Astrocyte (in vitro differentiated cells and primary cell): ENCODE measurements at regions not wholly inside any gene's neighbourhood (a gene's known extent, or its start where the extent isn't known, plus 50 kb on each side); places are given as distances from the start of the nearest gene placed in this dataset.

Experiments used
- DNase-seq: peaks from one replicate; pipeline ENCODE4 v3.0.0-alpha.2; 2010; ENCODE audit warnings: low read depth
- FAIRE-seq: peaks from 2 replicates; lab custom pipeline; 2011; peaks lifted over from hg19 to GRCh38; lab: Jason Lieb, UNC
- H2AFZ ChIP-seq: 2 replicates; pipeline ENCODE4 v1.6.0; 2012; ENCODE audit warnings: low read depth, low read length, inconsistent platforms
- H3K27ac ChIP-seq: 2 replicates; pipeline ENCODE4 v1.5.1; 2011; ENCODE audit warnings: low read depth, low read length, inconsistent platforms
- H3K27me3 ChIP-seq: 2 replicates; pipeline ENCODE4 v1.6.0; 2011; ENCODE audit warnings: low read length, inconsistent platforms; ENCODE audit not compliant: insufficient read depth
- H3K36me3 ChIP-seq: 2 replicates; pipeline ENCODE4 v1.5.1; 2011; ENCODE audit warnings: low read length, inconsistent platforms; ENCODE audit not compliant: insufficient read depth
- H3K4me1 ChIP-seq: 2 replicates; pipeline ENCODE4 v1.5.1; 2011; ENCODE audit warnings: low read length, inconsistent platforms; ENCODE audit not compliant: insufficient read depth
- H3K4me2 ChIP-seq: 2 replicates; pipeline ENCODE4 v1.6.0; 2012; ENCODE audit warnings: low read length, inconsistent platforms
- H3K4me3 ChIP-seq: 2 replicates; pipeline ENCODE4 v1.5.1; 2011; ENCODE audit warnings: low read depth, mild to moderate bottlenecking, low read length, inconsistent platforms; ENCODE audit not compliant: insufficient read depth
- H3K79me2 ChIP-seq: 2 replicates; pipeline ENCODE4 v1.6.0; 2012; ENCODE audit warnings: mild to moderate bottlenecking, low read length, inconsistent platforms; ENCODE audit not compliant: insufficient read depth
- H3K9ac ChIP-seq: 2 replicates; pipeline ENCODE4 v1.6.0; 2012; ENCODE audit warnings: mild to moderate bottlenecking, low read length, inconsistent platforms
- H3K9me3 ChIP-seq: 2 replicates; pipeline ENCODE4 v1.5.1; 2012; ENCODE audit warnings: low read depth, mild to moderate bottlenecking, low read length, inconsistent platforms; ENCODE audit not compliant: insufficient read depth
- H4K20me1 ChIP-seq: 2 replicates; pipeline ENCODE4 v1.6.0; 2012; ENCODE audit warnings: low read length, inconsistent platforms; ENCODE audit not compliant: insufficient read depth
- H3K27ac Mint-ChIP-seq: one replicate; pipeline ENCODE4 v1.8.0; 2021; ENCODE audit warnings: mild to moderate bottlenecking, mixed read lengths; ENCODE audit not compliant: unreplicated experiment
- H3K27me3 Mint-ChIP-seq: one replicate; pipeline ENCODE4 v1.8.0; 2021; ENCODE audit warnings: low read depth, mixed read lengths; ENCODE audit not compliant: unreplicated experiment
- H3K36me3 Mint-ChIP-seq: one replicate; pipeline ENCODE4 v1.8.0; 2021; ENCODE audit warnings: low read depth, mixed read lengths; ENCODE audit not compliant: unreplicated experiment
- H3K4me1 Mint-ChIP-seq: one replicate; pipeline ENCODE4 v1.8.0; 2021; ENCODE audit warnings: low read depth, mixed read lengths; ENCODE audit not compliant: unreplicated experiment
- H3K4me3 Mint-ChIP-seq: one replicate; pipeline ENCODE4 v1.8.0; 2021; ENCODE audit warnings: mild to moderate bottlenecking, moderate library complexity, mixed read lengths; ENCODE audit not compliant: unreplicated experiment
- H3K9me3 Mint-ChIP-seq: one replicate; pipeline ENCODE4 v1.8.0; 2021; ENCODE audit warnings: mild to moderate bottlenecking, mixed read lengths; ENCODE audit not compliant: unreplicated experiment
- CTCF ChIP-seq: IDR thresholded peaks from 2 replicates; pipeline ENCODE4 v1.5.1; 2011; ENCODE audit warnings: low read depth, mild to moderate bottlenecking, inconsistent platforms, low read length, moderate library complexity; ENCODE audit not compliant: insufficient read depth
- EZH2 ChIP-seq: IDR thresholded peaks from 2 replicates; pipeline ENCODE4 v1.6.1; 2012; ENCODE audit warnings: mild to moderate bottlenecking, low read length, inconsistent platforms; ENCODE audit not compliant: insufficient read depth

- DNase-seq (no peak), FAIRE-seq (peak; percentile 69)
- H3K79me2 ChIP-seq: no peaks in the 10 kb centered on the region
- Mint-ChIP-seq H3K4me3 (no peak overlapping the region), H3K4me1 (no peaks in the 10 kb centered on the region), H3K27ac (no peak overlapping the region), H3K27me3 (no peaks in the 10 kb centered on the region), H3K9me3 (peaks cover 4% of the 10 kb centered on the region), H3K36me3 (no peaks in the 10 kb centered on the region)
- no peak overlapping the region for H3K9ac ChIP-seq
- H3K27ac ChIP-seq: no peak overlapping the region
- no peak overlapping the region for H3K4me3 ChIP-seq
- H3K36me3 ChIP-seq: no peaks in the 10 kb centered on the region
- H3K9me3 ChIP-seq: no peaks in the 10 kb centered on the region
- H3K4me1 ChIP-seq: no peaks in the 10 kb centered on the region
- no peak overlapping the region for H2AFZ ChIP-seq
- H3K4me2 ChIP-seq: no peak overlapping the region
- H3K27me3 ChIP-seq: no peaks in the 10 kb centered on the region
- TF ChIP-seq CTCF (no peak), EZH2 (no peak)
- H4K20me1 ChIP-seq: no peaks in the 10 kb centered on the region
These were observed 196.1 kb upstream of the CDKN3 start for GRCh38 chr14:54200726-54201125.

GRCh38 chr14:54202288-54202687 is 194.5 kb upstream of the CDKN3 start:
- Mint-ChIP-seq H3K36me3 (no peaks in the 10 kb centered on the region), H3K9me3 (peaks cover 4% of the 10 kb centered on the region)

More at GRCh38 chr14:54202288-54202687, 194.5 kb upstream of the CDKN3 start:
- FAIRE-seq (no peak), DNase-seq (no peak)
- TF ChIP-seq EZH2: no peak
- TF ChIP-seq CTCF: no peak
- H3K4me2 ChIP-seq: no peak overlapping the region
- H3K27ac ChIP-seq: no peak overlapping the region
- H3K27me3 ChIP-seq: no peaks in the 10 kb centered on the region
- H3K4me1 ChIP-seq: peaks cover 3% of the 10 kb centered on the region
- H2AFZ ChIP-seq: no peak overlapping the region
- Mint-ChIP-seq H3K4me3 (no peak overlapping the region), H3K27me3 (no peaks in the 10 kb centered on the region), H3K27ac (no peak overlapping the region), H3K4me1 (peaks cover 8% of the 10 kb centered on the region)
- H3K9ac ChIP-seq: no peak overlapping the region
- H3K79me2 ChIP-seq: no peaks in the 10 kb centered on the region
- H4K20me1 ChIP-seq: no peaks in the 10 kb centered on the region
- no peaks in the 10 kb centered on the region for H3K9me3 ChIP-seq
- no peak overlapping the region for H3K4me3 ChIP-seq
- no peaks in the 10 kb centered on the region for H3K36me3 ChIP-seq
